ENCODE measurements at regions not wholly inside any gene's neighbourhood (a gene's known extent, or its start where the extent isn't known, plus 50 kb on each side); places are given as distances from the start of the nearest gene placed in this dataset.

DNA sequence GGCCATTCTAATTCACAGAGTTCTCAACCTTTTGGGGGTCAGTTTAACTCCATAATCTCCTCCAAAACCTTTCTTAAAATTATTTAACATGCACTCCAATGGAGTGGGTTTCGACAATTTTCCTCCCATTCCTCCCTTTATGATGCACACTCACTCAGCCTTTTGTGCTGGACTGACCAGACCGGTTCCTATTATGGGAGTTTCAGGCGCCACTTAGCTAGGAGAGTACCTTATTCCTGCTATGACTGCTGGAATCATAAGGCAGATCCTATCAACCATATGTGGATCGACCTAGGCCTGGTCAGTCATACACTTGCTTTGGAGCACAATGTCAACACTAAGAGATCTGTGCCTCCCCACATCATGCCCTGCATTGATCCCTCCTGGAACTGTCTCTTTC, 63.9 kb upstream of the MOCS1 start:
- H3K9me3 ChIP-seq, result no peaks in the 10 kb centered on the region
- H3K4me3 ChIP-seq (ENCODE audit: low read depth in 1 of 2, low read length in 1 of 2), result no peak overlapping the region
- no peaks in the 10 kb centered on the region for H3K36me3 ChIP-seq
- TF ChIP-seq, protein P1, sequence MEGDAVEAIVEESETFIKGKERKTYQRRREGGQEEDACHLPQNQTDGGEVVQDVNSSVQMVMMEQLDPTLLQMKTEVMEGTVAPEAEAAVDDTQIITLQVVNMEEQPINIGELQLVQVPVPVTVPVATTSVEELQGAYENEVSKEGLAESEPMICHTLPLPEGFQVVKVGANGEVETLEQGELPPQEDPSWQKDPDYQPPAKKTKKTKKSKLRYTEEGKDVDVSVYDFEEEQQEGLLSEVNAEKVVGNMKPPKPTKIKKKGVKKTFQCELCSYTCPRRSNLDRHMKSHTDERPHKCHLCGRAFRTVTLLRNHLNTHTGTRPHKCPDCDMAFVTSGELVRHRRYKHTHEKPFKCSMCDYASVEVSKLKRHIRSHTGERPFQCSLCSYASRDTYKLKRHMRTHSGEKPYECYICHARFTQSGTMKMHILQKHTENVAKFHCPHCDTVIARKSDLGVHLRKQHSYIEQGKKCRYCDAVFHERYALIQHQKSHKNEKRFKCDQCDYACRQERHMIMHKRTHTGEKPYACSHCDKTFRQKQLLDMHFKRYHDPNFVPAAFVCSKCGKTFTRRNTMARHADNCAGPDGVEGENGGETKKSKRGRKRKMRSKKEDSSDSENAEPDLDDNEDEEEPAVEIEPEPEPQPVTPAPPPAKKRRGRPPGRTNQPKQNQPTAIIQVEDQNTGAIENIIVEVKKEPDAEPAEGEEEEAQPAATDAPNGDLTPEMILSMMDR (IDR thresholded peaks at IDR 0.05), result no peak
- no peaks in the 10 kb centered on the region for H3K4me1 ChIP-seq (ENCODE audit: control insufficient read depth in 1 of 2, insufficient read depth in 1 of 2, low read depth in 1 of 2, low read length in 1 of 2)
- H3K27me3 ChIP-seq, result no peaks in the 10 kb centered on the region
- H3K27ac ChIP-seq, result no peak overlapping the region

GRCh38 chr6:39997101-39997635, 62.9 kb upstream of the MOCS1 start:
- Histone ChIP-seq H3K36me3 (no peaks in the 10 kb centered on the region), H3K27ac (no peak overlapping the region), H3K9me3 (peaks cover 1% of the 10 kb centered on the region), H3K27me3 (no peaks in the 10 kb centered on the region), H3K4me1 (ENCODE audit: control insufficient read depth in 1 of 2, insufficient read depth in 1 of 2, low read depth in 1 of 2, low read length in 1 of 2) (no peaks in the 10 kb centered on the region), H3K4me3 (ENCODE audit: low read depth in 1 of 2, low read length in 1 of 2) (no peak overlapping the region)
- TF ChIP-seq, protein P1 (IDR thresholded peaks at IDR 0.05), result no peak

DNA sequence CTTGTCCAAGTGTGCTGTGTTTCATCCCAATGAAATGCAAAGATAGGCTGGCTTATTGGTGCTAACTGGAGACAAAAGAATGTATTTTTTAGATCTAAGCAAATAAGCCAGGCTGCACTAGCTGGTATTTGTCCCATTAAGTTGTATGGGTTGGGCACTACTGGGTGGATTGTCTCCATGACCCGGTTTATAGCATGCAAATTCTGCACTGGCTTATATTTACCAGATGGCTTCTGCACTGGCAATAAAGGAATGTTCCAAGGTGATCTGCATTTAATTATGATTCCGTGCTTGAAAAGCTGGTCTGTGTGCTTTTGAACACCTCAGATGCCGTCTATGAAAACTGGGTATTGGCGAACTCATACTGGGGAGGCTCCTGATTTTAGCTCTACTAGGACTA, 61.4 kb upstream of the MOCS1 start:
- no peaks in the 10 kb centered on the region for H3K27me3 ChIP-seq
- H3K27ac ChIP-seq, result no peak overlapping the region
- TF ChIP-seq, protein P1 (IDR thresholded peaks at IDR 0.05), result no peak
- no peaks in the 10 kb centered on the region for H3K4me1 ChIP-seq (ENCODE audit: control insufficient read depth in 1 of 2, insufficient read depth in 1 of 2, low read depth in 1 of 2, low read length in 1 of 2)
- no peaks in the 10 kb centered on the region for H3K36me3 ChIP-seq
- no peak overlapping the region for H3K4me3 ChIP-seq (ENCODE audit: low read depth in 1 of 2, low read length in 1 of 2)
- peaks cover 5% of the 10 kb centered on the region for H3K9me3 ChIP-seq

GRCh38 chr6:39992861-39993622, 58.8 kb upstream of the MOCS1 start:
- peaks cover 5% of the 10 kb centered on the region for H3K9me3 ChIP-seq
- H3K27ac ChIP-seq, result no peak overlapping the region
- no peaks in the 10 kb centered on the region for H3K4me1 ChIP-seq (ENCODE audit: control insufficient read depth in 1 of 2, insufficient read depth in 1 of 2, low read depth in 1 of 2, low read length in 1 of 2)
- H3K27me3 ChIP-seq, result no peaks in the 10 kb centered on the region
- TF ChIP-seq, protein P1 (IDR thresholded peaks at IDR 0.05), result no peak
- H3K36me3 ChIP-seq, result no peaks in the 10 kb centered on the region
- no peak overlapping the region for H3K4me3 ChIP-seq (ENCODE audit: low read depth in 1 of 2, low read length in 1 of 2)

Data from neutrophil (primary cell).